NCI-H1417 treated with DMSO at 0.1 percent for 48 hours (cell line): ENCODE measurements at regions not wholly inside any gene's neighbourhood (a gene's known extent, or its start where the extent isn't known, plus 50 kb on each side); places are given as distances from the start of the nearest gene placed in this dataset.
"Not testable (repeated sequence)": the region's sequence is repeated elsewhere in the genome, so short reads cannot be mapped to it uniquely, and the experiment has no call there.

Source experiments
- DNase-seq: peaks from one replicate; lab custom pipeline; 2025; lab: John Stamatoyannopoulos, UW

DNA sequence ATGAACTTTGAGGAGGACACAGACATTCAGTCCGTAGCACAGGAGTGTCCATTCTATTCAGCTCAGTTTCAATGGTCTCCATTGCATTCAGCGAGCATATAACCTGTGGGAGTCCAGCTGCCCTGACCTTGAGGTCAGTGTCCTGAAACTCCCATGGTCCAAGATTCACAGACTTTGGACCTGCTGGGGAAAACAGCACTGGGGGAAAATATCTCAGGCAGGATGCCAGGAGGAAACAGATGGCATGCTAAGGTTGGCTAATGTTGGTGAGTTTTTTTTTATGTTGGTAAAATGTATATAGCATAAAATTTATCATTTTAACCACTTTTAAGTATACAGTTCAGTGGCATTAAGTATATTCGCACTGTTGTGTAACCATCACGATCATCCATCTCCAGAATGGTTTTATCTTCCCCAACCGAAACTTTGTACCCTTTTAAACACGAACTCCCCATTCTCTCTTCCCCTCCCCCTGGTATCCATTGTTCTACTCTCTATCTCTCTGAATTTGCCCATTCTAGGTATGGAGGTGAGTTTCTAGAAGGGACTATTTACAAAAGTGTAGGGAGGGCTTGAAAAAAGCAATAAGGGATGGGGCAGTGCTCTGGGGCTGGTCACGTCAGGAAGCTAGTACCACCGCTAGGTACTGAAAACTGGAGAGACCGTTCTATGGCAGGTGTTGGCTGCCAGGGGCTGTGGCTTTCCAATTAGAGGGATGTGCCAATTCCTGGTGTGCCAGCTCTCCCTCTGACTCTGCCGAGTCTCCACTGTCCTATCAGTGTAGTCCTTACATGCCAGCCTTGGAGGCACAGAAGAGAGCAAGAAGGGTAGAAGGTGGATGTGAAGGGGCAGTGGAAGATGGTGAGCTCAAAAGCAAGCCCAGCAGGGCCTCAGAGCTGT, 85.3 kb downstream of the FOXD2 start:
- no peak for DNase-seq

DNA sequence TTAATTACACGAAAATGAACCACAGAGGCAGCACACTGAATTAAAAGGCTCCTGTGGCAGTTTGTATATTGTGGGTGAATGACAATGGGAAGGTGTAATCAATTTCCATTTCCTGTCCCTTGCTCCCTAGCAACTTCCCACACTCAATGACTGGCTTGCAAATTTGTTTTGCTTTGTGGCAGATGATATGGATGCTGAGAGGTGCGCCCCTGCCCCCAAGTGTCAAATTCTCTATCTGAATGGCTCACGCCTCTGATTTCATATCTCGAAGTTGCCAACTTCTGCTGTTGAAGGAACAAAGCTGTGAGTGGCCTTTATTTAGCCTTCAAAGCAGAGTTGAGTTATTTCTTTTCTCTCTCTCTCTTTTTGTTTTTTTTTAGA, 86.0 kb downstream of the FOXD2 start:
- no peak for DNase-seq

DNA sequence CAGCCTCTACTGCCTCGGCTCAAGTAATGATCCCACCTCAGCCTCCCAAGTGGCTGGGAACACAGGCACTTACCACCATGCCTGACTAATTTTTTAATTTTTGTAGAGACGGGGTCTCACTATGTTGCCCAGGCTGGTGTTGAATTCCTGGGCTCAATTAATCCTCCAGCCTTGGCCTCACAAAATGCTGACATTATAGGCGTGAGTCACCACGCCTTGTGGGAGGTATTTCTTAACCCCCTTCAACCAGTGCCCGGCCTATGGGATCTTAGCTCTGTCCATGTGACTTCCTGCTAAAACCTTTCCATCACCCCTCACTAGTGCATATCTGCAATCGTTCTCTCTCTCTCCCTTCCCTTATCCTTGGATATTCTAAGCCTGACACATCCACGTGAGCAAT, 86.4 kb downstream of the FOXD2 start:
- no peak for DNase-seq

DNA sequence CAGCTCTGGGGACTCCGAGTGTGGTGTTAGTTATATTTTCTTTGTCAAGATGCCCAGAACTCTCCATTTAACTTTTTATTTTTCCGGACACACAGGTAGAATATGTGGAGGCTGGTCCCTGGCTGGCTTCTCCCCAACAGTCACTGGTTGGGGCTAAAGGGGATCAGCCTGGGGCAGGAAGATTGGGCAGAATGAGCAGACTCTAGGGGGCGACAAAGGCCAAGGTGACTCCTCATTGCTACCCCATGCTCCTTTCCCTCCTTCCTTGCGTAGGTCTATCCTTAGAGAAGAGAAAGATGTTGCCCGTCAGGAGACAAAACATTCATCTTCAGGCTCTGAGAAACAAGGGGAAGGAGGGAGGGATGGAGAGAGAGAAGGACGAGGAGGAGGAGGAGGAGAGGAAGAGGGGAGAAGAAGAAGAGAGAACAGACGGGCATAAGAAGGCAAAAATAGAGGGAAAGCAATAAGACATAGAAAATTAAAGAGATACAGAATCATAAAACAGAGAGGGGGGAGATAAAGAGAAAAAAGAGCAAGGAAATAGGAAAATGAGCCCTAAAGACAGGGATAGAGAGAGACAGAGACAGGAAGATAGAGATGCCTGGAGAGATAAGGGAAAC, 89.9 kb downstream of the FOXD2 start:
- no peak for DNase-seq

DNA sequence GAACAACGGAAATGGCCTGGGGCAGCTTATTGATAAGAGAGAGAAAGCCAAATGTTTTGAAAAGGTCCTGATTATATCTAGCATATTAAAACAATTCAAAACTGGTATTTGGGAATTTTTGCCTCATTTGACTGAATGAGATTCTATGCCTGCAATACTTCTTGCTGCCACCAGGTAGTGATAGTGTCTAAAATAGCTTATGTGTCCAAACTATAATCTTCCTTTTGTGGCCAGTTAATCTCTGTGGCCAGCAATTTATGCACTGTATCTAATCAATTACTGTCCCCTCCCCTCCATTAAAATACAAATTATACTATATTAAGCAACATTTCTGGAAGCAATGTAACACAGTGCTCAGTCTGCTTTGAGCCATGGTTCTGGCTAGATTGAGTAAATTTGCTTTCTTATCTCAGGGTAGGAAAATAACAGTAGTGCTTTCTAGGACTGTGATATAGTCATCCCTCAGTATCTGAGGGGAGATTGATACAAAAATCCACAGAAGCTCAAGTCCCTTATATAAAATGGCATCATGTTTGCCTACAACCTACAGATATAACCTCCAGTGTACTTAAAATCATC, 91.8 kb downstream of the FOXD2 start:
- DNase-seq, result no peak

DNA sequence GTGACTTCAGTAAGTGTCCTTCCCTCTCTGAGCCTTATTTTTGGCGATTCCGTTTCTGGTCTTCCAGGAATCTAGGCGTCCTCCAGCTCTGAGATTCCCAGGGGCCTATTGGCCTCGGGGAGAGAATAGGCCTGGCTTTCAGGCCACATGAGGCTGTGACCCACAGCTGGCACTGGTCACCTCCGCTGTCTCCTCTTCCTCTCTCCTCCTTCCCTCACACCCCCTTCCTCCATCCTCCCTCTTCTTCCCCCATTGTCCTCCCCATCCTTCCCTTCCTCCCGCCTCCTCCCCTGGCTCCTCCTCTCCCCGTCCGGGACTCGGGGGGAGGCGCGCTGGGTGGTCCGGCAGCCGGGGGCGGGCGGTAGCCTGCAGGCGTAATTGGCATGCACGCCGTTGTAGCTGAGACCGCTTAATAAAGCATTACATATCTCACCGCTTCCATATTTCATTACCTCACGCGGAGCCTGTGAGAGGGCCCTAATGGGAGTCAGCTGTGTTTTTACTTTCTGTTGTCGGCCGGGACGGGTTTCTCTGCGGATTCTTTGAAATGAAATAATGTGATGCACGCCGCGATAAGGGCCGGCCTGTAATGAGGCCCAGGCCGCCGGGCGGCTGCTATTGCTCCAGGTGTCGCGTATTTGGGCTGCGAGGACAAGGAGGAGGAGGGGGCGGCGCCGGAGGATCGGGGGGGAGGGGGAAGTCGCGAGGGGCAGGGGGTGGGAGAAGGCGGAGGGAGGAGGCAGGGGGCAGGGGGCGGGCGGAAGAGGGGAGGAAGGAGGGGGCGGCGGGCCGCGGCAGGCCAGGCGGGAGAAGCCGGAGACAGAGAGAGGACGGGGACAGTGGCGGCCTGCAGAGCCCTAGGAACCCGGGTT, 95.3 kb downstream of the FOXD2 start:
- DNase-seq, result peak; percentile 45

DNA sequence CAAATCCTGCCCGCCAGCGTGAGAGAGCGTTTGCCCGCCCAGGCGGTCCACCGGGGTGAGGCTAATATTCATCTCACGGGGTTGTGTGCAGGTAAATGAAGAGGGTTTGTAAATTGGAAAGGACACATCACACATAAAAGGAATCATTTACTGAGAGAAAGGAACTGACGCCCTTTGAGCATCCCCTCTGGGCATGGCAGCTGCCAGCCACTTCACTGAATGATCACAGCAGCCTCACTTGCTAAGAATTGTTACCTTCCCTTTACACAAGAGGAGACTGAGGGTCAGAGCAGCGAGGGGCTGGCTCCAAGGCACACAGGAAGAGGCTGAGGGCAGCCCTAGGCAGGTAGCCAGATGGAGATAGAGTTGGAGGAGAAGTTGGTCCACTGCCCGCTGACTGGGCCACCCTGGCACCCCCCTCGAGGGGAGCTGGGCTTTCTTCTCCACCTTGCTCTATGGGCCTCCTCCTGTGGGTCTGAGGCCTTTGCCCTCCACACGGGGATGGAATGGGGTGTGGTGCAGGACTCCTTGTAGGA, 96.0 kb downstream of the FOXD2 start:
- DNase-seq, result peak; percentile 32

DNA sequence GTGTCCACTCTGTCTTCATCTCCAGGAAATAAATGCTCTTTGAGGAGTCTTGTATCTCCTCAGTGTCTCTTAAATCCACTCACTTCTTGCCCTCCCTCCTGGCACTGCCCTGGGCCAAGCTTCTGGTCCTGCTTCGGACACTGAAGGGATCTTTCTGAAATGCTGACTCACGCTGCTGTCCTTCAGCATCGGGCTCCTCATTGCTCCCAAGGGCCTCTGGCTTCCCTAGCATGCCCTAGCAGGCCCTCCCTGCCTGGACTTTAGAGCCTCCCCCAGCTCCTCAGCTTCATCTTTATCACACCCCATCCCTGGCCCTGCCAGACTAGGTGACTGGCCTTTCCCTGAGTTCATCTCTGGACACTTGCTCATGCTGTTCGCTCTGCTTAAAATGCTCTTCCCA, 96.6 kb downstream of the FOXD2 start:
- no peak for DNase-seq

DNA sequence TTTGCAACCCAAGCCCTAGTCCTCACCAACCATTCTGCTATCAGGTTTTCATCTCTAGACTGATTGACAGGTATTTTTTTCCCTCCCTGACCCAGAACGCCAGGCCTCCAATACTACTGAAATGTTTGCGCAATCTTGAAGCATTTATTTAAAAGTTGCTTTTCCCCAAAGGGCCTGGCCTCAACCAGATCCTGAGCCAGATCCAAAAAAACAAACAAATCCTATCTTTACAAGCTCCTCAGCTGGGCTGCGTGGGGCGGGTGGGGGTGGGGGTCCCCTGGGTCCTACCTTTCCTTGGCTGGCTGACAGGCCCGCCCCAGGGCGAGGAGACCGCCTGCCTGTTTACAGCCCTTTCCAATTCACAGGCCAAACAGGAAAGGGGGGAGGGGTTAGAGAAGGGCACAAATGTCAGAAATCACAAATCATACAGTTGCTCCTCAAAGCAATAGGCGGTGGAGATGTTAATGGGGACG, 98.8 kb downstream of the FOXD2 start:
- DNase-seq, result no peak

DNA sequence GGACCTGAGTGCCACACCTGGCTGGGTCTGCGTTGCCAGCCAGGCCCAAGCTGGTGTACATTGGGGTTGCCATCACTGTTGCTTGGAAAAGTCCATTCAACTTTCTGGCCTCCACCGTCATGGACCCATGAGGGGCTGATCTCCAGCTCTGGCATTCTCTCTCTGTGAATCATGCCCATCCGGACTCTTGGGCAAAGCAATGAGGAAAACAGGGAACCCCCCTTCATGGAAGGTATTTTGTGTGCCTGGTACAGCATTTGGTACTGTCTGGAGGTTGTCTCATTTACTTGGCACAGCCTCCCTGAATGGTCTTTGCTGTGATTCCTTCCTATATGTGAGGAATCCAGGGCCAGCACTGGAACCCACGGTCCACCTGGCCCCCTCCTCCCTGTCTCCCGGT, 99.4 kb downstream of the FOXD2 start:
- no peak for DNase-seq

DNA sequence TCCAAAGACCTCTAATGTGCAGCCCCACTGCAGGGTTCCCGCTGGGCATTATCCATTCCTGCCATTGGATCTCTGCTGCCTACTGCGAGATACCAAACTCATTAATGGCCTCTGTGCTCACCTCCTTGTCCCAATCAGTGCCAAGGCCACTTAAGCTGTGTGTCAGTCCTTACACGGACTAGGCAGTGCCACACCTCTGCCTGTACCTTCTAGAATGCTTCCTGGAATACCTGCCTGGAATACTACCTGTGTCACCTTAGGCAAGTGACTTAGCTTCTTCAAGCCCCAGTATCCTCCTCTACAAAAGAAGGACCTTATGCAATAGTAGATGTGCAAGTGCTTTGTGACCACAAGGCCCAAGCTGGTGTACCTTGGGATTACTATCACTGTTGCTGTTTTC, 100.1 kb downstream of the FOXD2 start:
- no peak for DNase-seq

DNA sequence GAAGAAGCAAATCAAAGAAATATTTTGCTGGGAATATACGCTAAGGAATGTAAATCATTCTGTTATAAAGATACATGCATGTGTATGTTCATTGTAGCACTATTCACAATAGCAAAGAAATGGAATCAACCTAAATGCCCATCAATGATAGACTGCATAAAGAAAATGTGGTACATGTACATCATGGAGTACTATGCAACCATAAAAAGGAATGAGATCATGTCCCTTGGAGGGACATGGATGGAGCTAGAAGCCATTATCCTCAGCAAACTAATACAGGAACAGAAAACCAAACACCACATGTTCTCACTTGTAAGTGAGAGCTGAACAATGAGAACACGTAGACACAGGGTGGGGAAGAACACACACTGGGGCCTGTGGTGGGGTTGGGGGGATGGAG, 100.7 kb downstream of the FOXD2 start:
- DNase-seq, result not testable (repeated sequence)

DNA sequence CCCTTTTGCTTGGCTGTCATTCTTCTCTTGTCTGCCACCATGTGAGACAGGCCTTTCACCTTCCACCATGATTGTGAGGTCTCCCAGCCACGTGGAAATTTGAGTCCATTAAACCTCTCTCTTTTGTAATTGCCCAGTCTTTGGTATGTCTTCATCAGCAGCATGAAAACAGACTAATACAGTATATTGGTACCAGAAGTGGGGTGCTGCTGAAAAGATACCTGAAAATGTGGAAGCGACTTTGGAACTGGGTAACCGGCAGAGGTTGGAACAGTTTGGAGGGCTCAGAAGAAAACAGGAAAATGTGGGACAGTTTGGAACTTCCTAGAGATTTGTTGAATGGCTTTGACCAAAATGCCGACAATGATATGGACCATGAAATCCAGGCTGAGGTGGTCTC, 103.9 kb downstream of the FOXD2 start:
- DNase-seq, result not testable (repeated sequence)

DNA sequence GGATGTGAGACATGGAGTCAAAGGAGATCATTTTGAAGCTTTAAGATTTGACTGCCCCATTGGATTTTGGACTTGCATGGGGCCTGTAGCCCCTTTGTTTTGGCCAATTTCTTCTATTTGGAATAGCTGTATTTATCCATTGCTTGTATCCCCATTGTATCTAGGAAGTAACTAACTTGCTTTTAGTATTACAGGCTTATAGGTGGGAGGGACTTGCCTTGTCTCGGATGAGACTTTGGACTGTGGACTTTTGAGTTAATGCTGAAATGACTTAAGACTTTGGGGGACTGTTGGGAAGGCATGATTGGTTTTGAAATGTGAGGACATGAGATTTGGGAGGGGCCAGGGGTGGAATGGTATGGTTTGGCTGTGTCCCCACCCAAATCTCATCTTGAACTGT, 105.2 kb downstream of the FOXD2 start:
- DNase-seq, result not testable (repeated sequence)

DNA sequence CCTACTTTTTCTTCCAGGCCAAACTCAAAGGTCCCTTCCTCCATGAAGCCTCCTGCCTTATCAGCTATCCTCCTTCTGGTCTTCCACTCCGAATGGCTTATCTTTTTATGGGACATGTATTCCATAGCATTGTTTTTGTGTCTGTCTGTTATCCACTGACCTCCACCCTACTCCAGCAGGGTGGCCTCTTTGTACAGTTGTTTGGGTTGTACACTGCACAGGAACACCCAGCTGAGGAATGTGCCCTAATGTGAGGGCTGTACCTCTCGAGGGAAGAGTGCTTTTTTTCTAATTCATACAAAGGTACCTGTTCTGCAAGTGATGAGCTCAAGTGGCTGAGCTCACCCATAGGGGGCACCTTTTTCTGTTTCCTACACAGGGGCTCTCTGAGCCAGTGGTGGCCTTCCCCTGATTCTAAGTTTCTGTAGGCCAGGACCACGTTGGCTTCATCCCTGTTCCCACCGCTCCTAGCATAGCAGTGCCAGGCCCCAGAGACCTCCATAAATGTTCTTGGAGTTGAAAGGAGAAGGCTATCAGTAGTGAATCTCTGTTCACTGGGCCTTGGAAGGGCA, 108.2 kb downstream of the FOXD2 start:
- DNase-seq, result no peak

DNA sequence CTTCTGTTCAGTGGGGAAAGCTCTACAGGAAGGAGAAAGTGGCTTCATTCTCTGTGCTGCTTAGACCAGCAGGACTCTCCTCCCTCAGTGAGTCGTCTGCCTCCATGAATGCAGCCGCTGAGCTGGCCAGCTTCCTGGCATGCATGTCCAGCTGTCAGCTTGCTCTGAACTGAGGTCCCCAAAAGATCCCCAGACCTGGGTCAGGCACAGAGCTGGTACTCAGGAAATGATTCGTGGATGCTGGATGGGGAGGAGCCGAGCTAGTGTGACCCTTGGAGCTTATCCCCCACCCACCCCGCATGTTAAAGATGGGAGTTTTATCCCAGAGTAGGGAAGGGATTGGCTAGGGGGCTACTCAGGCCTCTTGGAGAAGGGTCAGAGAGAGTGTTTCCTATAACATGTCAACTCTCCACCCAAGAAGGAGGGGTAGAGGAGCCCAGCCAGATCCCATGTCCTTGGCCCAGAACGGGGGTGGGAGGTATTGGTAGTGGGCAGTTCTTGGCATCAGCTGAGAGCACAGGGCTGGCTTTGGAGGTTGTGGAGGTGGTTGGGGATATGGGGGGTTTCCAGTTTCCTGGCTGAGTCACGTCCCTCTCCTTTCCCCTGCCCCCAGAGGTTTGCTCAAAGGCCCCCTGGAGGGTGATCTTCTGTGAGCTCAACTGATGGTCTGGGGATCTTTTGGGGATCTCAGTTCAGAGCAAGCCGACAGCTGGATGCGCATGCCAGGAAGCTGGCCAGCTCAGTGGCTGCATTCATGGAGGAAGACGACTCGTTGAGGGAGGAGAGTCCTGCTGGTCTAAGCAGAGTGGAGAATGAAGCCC, 110.1 kb downstream of the FOXD2 start:
- DNase-seq, result no peak

DNA sequence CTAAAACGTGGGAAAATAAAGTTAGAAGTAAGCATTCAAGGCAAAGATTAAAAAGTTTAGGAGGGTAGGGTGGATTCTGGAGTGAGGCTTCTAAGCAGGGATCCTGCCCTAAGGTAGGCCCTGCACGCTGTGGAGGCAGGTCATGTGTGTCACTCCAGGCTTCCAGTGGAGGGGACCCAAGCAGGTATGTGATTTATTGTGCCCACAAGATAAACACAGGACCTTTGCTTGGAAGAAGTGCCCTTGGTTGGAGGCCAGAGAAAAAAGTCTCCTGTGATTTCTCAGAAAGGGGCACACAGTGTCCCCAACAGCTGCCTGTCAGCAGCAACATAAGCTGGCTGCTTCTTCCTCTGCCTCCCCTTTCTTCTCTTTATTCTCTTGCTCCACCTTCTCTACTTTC, 110.8 kb downstream of the FOXD2 start:
- DNase-seq, result no peak

DNA sequence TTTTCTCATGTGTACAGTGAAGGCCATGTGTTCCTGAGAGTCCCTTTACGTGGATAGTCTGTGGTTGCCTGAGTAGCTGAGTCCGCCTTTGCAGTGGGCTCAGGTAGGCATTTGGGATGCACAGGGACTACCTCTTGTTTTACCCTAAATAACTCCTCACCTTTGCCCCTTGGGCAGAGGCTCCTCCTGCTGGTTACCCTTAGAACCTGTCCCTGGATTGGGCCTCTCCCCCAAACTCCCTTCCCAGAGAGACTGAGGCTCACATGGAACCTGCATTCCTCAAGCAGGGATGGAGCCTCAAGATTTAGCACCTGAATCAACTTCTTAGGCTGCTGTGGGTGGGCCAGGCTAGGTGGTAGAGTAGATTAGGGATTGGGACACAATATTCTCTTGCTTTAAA, 111.7 kb downstream of the FOXD2 start:
- DNase-seq, result no peak

DNA sequence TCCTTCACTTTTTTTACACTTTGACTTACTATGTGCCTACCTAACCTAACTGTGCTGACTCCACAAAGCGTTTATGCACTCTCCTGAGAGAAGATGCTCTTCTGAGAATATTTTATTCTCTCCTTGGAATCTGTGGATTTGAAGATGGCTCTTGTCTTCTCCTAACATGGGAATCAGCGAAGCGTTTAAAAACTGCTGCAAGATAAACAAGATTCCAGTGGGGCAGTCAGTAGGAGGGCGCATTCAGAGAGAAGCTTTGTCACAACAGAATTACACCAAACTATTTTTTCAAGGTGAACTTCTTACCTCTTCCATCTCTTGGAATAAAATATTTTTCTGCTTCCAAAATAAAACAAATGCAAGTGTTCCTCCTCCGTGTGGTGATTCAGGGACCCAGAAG, 113.1 kb downstream of the FOXD2 start:
- DNase-seq, result no peak

DNA sequence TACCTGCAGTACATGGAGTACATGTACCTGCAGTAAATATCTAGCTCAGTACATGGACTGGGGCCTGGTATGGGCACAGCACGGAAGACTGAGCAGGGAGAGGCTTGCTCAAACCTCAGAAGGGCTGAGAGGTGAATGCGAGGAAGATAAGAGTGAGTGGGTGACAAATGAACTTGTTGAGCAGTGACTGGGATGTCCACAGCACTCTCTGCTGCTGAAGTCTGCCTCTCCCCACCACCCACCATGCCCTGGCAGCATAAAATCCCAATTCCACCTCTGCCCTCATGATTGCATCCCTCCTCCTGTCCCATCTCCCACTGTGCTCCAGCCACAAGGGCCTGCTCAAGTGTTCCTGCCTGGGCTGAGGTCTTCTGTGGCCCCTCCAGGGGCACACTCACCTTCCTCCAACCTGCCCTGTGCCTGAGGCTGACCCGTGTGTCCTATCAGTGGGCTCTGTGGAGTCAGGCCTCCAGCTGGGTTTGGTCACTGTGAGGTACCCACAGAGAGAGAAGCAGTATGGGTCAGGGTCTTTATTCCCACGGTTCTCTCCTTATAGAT, 114.2 kb downstream of the FOXD2 start:
- no peak for DNase-seq
